Neuronal stem cell (in vitro differentiated cells): ENCODE measurements at regions not wholly inside any gene's neighbourhood (a gene's known extent, or its start where the extent isn't known, plus 50 kb on each side); places are given as distances from the start of the nearest gene placed in this dataset.
A peak's percentile ranks its signal among the peaks of the same experiment; 100 is the strongest.

Source experiments
- DNase-seq: peaks from one replicate; pipeline ENCODE4 v3.0.0-alpha.2; 2013; ENCODE audit warnings: low spot score
- H2AFZ ChIP-seq: one replicate; pipeline ENCODE4 v1.6.1; 2013; ENCODE audit warnings: mild to moderate bottlenecking, low read length, inconsistent platforms
- H2AK5ac ChIP-seq: 2 replicates; pipeline ENCODE4 v1.6.1; 2013; ENCODE audit warnings: low read depth, mild to moderate bottlenecking, inconsistent platforms, low read length, moderate library complexity, mixed read lengths
- H2BK120ac ChIP-seq: 2 replicates; pipeline ENCODE4 v1.6.1; 2013; ENCODE audit warnings: low read depth, mild to moderate bottlenecking, inconsistent platforms, low read length, moderate library complexity, mixed read lengths
- H2BK12ac ChIP-seq: one replicate; pipeline ENCODE4 v1.6.1; 2013; ENCODE audit warnings: low read length, inconsistent platforms
- H2BK15ac ChIP-seq: 2 replicates; pipeline ENCODE4 v1.6.1; 2013; ENCODE audit warnings: mild to moderate bottlenecking, low read length, inconsistent platforms, mixed read lengths
- H2BK5ac ChIP-seq: one replicate; pipeline ENCODE4 v1.6.1; 2013; ENCODE audit warnings: inconsistent platforms, mild to moderate bottlenecking, low read length, moderate library complexity
- H3K14ac ChIP-seq: one replicate; pipeline ENCODE4 v1.6.1; 2013; ENCODE audit warnings: low read length, inconsistent platforms
- H3K18ac ChIP-seq: 2 replicates; pipeline ENCODE4 v1.6.1; 2013; ENCODE audit warnings: low read length, inconsistent platforms
- H3K23ac ChIP-seq: 2 replicates; pipeline ENCODE4 v1.6.1; 2013; ENCODE audit warnings: low read depth, mild to moderate bottlenecking, mixed read lengths, low read length, inconsistent platforms; ENCODE audit not compliant: poor library complexity
- H3K27ac ChIP-seq: replicated peaks from 3 replicates; pipeline ENCODE4 v1.5.1; 2013; ENCODE audit warnings: low read length, inconsistent platforms
- H3K27me3 ChIP-seq, 3 experiments: 2 replicates each; pipeline ENCODE4 v1.6.1; 2013; ENCODE audit warnings: low read length in 3 of 3, mild to moderate bottlenecking in 2 of 3, inconsistent platforms in 1 of 3, low read depth in 1 of 3, mixed read lengths in 1 of 3, moderate library complexity in 1 of 3; ENCODE audit not compliant: control insufficient read depth in 3 of 3, insufficient read depth in 3 of 3
- H3K36me3 ChIP-seq, 2 donors: replicated peaks in 1 of 2; 2 replicates each; pipeline ENCODE4 v1.6.1; 2013; ENCODE audit warnings: low read length in 2 of 2; ENCODE audit not compliant: control insufficient read depth in 2 of 2, insufficient read depth in 2 of 2
- H3K4ac ChIP-seq: 2 replicates; pipeline ENCODE4 v1.6.1; 2013; ENCODE audit warnings: inconsistent platforms, mild to moderate bottlenecking, low read length, moderate library complexity
- H3K4me1 ChIP-seq, 2 donors: 1 replicate in 1 of 2; 2 replicates in 1 of 2; pipeline ENCODE4 v1.6.1; 2013; ENCODE audit warnings: low read length in 2 of 2, low read depth in 1 of 2; ENCODE audit not compliant: control insufficient read depth in 2 of 2, insufficient read depth in 1 of 2
- H3K4me2 ChIP-seq: one replicate; pipeline ENCODE4 v1.6.1; 2013; ENCODE audit warnings: mild to moderate bottlenecking, low read length, inconsistent platforms; ENCODE audit not compliant: insufficient read depth, poor library complexity, severe bottlenecking
- H3K4me3 ChIP-seq, 2 donors: 2 replicates each; pipeline ENCODE4 v1.5.1; 2013; ENCODE audit warnings: low read length in 2 of 2, mild to moderate bottlenecking in 2 of 2, inconsistent platforms in 1 of 2, moderate library complexity in 1 of 2
- H3K79me1 ChIP-seq: one replicate; pipeline ENCODE4 v1.6.1; 2013; ENCODE audit warnings: low read depth, mild to moderate bottlenecking, inconsistent platforms, low read length, moderate library complexity
- H3K9ac ChIP-seq: one replicate; pipeline ENCODE4 v1.6.1; 2013; ENCODE audit warnings: mild to moderate bottlenecking, low read depth, low read length, inconsistent platforms; ENCODE audit not compliant: poor library complexity
- H3K9me3 ChIP-seq, 2 donors: replicated peaks in 1 of 2; 2 replicates each; pipeline versions ENCODE3 to v1.6.1; 2013; ENCODE audit warnings: low read length in 2 of 2, mild to moderate bottlenecking in 2 of 2, inconsistent platforms in 1 of 2, low read depth in 1 of 2, mixed read lengths in 1 of 2, moderate library complexity in 1 of 2; ENCODE audit not compliant: control insufficient read depth in 2 of 2, insufficient read depth in 1 of 2
- H4K8ac ChIP-seq: one replicate; pipeline ENCODE4 v1.6.1; 2013; ENCODE audit warnings: low read depth, mild to moderate bottlenecking, inconsistent platforms, low read length, moderate library complexity
- H4K91ac ChIP-seq: one replicate; pipeline ENCODE4 v1.6.1; 2013; ENCODE audit warnings: low read length, low read depth, mild to moderate bottlenecking, inconsistent platforms; ENCODE audit not compliant: poor library complexity
- WGBS, 2 donors: extraction: QIAGEN DNeasy Blood & Tissue Kit; methylation state at CpG; one replicate each; pipeline ENCODE4 v1.1.7; 2013; ENCODE audit warnings: missing lambda C conversion rate in 2 of 2, mixed read lengths in 1 of 2; ENCODE audit not compliant: insufficient read length in 2 of 2, insufficient replicate concordance in 1 of 2; ENCODE audit errors: extremely low coverage in 2 of 2; 5-methylcytosine and 5-hydroxymethylcytosine counted together

DNA sequence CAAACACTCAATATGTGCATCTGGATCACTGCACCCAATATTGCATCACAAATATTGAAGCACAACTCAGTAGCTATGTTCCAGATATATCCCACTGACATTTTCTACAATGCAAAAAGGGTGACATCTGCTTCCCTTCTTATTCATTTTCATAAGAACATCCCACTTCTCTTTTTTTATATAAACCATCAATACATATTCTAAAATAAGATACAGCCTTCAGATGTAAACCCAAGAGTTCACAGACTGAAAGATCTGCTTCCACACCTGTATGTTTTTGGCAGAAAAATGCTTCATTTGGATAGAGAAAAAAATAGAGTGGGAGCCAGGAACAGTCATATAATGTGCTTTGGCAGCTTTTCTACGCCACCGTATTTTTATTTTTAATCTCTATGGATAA is 815.6 kb upstream of the ADGRL3 start:
- no peaks in the 10 kb centered on the region for H3K79me1 ChIP-seq
- no peak overlapping the region for H4K91ac ChIP-seq
- H3K18ac ChIP-seq: no peak overlapping the region
- no peak overlapping the region for H2BK12ac ChIP-seq
- H2BK120ac ChIP-seq: no peak overlapping the region
- no peaks in the 10 kb centered on the region for H3K36me3 ChIP-seq
- H3K4me1 ChIP-seq: no peaks in the 10 kb centered on the region
- H2AK5ac ChIP-seq: no peak overlapping the region
- no peak overlapping the region for H3K9ac ChIP-seq
- no peak overlapping the region for H3K23ac ChIP-seq
- H2AFZ ChIP-seq: no peak overlapping the region
- H2BK15ac ChIP-seq: no peak overlapping the region
- no peak overlapping the region for H3K4ac ChIP-seq
- H3K27me3 ChIP-seq: no peaks in the 10 kb centered on the region
- H3K4me2 ChIP-seq: no peak overlapping the region
- H4K8ac ChIP-seq: no peak overlapping the region
- no peak overlapping the region for H3K27ac ChIP-seq
- no peak overlapping the region for H3K14ac ChIP-seq
- H3K4me3 ChIP-seq: no peak overlapping the region
- no peak overlapping the region for H2BK5ac ChIP-seq
- no peak for DNase-seq
- H3K9me3 ChIP-seq: no peaks in the 10 kb centered on the region
- no CpG with 5 or more reads among the region's 2 CpGs for WGBS, 2 donors

DNA sequence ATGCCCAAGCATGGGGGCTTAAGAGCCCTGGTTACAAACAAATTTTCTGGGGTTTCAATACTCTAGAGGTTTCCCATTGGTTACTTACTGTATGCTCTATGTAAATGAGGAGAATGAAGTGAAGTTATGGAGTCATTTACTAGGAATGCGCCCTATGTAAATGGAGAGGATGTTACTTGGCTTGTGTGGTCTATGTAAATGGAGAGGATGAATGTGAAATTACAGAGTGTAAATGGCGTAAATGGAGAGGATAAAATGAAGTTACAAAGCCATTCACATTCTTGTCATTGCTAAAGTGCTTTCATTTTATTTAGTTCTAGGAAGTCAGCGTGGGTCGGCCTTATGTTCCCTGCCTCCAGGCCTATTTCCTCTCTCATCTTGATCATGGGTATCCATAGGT is 810.5 kb upstream of the ADGRL3 start:
- no peak for DNase-seq
- no peak overlapping the region for H2AFZ ChIP-seq
- no peak overlapping the region for H2AK5ac ChIP-seq
- H4K8ac ChIP-seq: no peak overlapping the region
- no peak overlapping the region for H3K27ac ChIP-seq
- no peak overlapping the region for H3K18ac ChIP-seq
- H3K79me1 ChIP-seq: no peaks in the 10 kb centered on the region
- no peak overlapping the region for H3K9ac ChIP-seq
- no peaks in the 10 kb centered on the region for H3K4me1 ChIP-seq
- no peak overlapping the region for H3K14ac ChIP-seq
- no peak overlapping the region for H2BK12ac ChIP-seq
- no peak overlapping the region for H3K4ac ChIP-seq
- H3K36me3 ChIP-seq: no peaks in the 10 kb centered on the region
- no peak overlapping the region for H3K23ac ChIP-seq
- H3K4me3 ChIP-seq: no peak overlapping the region
- no peak overlapping the region for H2BK120ac ChIP-seq
- H3K27me3 ChIP-seq: no peaks in the 10 kb centered on the region
- no peak overlapping the region for H2BK5ac ChIP-seq
- H4K91ac ChIP-seq: no peak overlapping the region
- WGBS, 2 donors: no CpG with 5 or more reads among the region's 4 CpGs
- H3K9me3 ChIP-seq: no peaks in the 10 kb centered on the region
- H3K4me2 ChIP-seq: no peak overlapping the region
- no peak overlapping the region for H2BK15ac ChIP-seq

GRCh38 chr4:60396341-60397049 is 803.6 kb upstream of the ADGRL3 start:
- H3K27me3 ChIP-seq: no peaks in the 10 kb centered on the region
- no peak overlapping the region for H3K14ac ChIP-seq
- H3K18ac ChIP-seq: no peak overlapping the region
- H3K36me3 ChIP-seq: no peaks in the 10 kb centered on the region
- H2AK5ac ChIP-seq: no peak overlapping the region
- no peak overlapping the region for H3K27ac ChIP-seq
- no peak overlapping the region for H3K4me3 ChIP-seq
- no peaks in the 10 kb centered on the region for H3K79me1 ChIP-seq
- no peak overlapping the region for H3K4ac ChIP-seq
- no peak for DNase-seq
- H3K23ac ChIP-seq: no peak overlapping the region
- no peak overlapping the region for H2BK15ac ChIP-seq
- no CpG with 5 or more reads among the region's 5 CpGs for WGBS, 2 donors
- H2AFZ ChIP-seq: peak overlapping the region; percentile 67
- no peak overlapping the region for H2BK120ac ChIP-seq
- H3K9me3 ChIP-seq: no peaks in the 10 kb centered on the region
- H3K4me1 ChIP-seq: no peaks in the 10 kb centered on the region
- no peak overlapping the region for H3K9ac ChIP-seq
- H4K91ac ChIP-seq: no peak overlapping the region
- no peak overlapping the region for H4K8ac ChIP-seq
- no peak overlapping the region for H2BK12ac ChIP-seq
- H3K4me2 ChIP-seq: no peak overlapping the region
- H2BK5ac ChIP-seq: no peak overlapping the region

GRCh38 chr4:60400593-60400992 is 799.5 kb upstream of the ADGRL3 start:
- Histone ChIP-seq H3K14ac (no peak overlapping the region), H3K9me3 (no peaks in the 10 kb centered on the region), H2AFZ (no peak overlapping the region), H4K91ac (no peak overlapping the region), H2BK12ac (no peak overlapping the region), H3K27ac (no peak overlapping the region), H3K79me1 (no peaks in the 10 kb centered on the region), H2BK120ac (no peak overlapping the region), H3K18ac (no peak overlapping the region), H3K36me3 (no peaks in the 10 kb centered on the region), H3K23ac (no peak overlapping the region), H2BK15ac (no peak overlapping the region), H3K4me2 (no peak overlapping the region), H2AK5ac (no peak overlapping the region), H3K4ac (no peak overlapping the region), H3K4me3 (no peak overlapping the region), H3K27me3 (no peaks in the 10 kb centered on the region), H4K8ac (no peak overlapping the region), H2BK5ac (no peak overlapping the region), H3K4me1 (peaks cover 2 to 4% of the 10 kb centered on the region in 2 donors), H3K9ac (no peak overlapping the region)
- no peak for DNase-seq
- WGBS, 2 donors: no CpG with 5 or more reads among the region's 2 CpGs
